ENCODE measurements at regions not wholly inside any gene's neighbourhood (a gene's known extent, or its start where the extent isn't known, plus 50 kb on each side); places are given as distances from the start of the nearest gene placed in this dataset.

DNA sequence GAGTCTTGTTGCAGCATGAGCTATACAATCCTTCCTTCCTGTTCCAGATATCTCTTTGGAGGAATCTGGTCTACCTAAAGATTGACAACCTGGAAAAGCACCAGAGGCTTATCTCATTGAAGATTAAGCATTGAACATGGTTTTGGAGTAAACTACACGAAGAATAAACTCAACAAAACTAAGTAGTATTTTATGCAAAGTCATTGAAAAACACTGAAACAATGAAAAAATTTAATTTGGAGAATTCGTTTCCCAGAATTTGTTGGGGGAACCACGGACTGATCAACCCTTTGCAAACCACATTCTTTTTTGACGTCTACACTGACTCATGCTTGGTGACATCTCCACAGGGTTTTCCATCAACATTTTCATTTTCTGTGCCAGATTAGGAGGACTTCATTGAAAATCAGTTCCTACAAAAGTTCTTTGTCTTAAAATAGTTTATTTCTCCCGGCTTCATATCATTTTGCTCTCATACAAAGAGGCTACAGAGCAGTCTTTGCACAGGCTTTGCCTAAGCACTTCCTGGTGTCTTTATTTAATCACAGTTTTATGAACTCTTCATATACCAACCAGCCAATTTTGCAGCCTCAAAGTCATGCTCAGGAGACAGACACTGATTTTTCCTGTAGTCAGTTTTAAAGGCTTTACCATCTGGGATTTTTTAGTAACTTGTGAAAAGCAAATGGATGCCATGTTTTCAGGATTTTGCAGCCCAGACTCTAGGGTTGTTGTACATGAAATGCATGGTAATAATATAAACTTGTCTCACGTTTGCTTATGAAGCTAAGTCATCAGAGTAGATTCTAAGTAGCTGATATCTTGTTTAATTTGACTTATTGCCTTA, 186.3 kb downstream of the C11orf91 start:
- no peak for TF ChIP-seq POLR2A (IDR thresholded peaks at IDR 0.05; ENCODE audit: extremely low read depth, insufficient read length)
- TF ChIP-seq, protein P1, sequence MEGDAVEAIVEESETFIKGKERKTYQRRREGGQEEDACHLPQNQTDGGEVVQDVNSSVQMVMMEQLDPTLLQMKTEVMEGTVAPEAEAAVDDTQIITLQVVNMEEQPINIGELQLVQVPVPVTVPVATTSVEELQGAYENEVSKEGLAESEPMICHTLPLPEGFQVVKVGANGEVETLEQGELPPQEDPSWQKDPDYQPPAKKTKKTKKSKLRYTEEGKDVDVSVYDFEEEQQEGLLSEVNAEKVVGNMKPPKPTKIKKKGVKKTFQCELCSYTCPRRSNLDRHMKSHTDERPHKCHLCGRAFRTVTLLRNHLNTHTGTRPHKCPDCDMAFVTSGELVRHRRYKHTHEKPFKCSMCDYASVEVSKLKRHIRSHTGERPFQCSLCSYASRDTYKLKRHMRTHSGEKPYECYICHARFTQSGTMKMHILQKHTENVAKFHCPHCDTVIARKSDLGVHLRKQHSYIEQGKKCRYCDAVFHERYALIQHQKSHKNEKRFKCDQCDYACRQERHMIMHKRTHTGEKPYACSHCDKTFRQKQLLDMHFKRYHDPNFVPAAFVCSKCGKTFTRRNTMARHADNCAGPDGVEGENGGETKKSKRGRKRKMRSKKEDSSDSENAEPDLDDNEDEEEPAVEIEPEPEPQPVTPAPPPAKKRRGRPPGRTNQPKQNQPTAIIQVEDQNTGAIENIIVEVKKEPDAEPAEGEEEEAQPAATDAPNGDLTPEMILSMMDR (IDR thresholded peaks at IDR 0.05; ENCODE audit: low read depth, low read length), result no peak
- TF ChIP-seq, protein P2, sequence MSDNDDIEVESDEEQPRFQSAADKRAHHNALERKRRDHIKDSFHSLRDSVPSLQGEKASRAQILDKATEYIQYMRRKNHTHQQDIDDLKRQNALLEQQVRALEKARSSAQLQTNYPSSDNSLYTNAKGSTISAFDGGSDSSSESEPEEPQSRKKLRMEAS (IDR thresholded peaks at IDR 0.05; ENCODE audit: low read depth, low read length), result no peak
- no peak for TF ChIP-seq MYC (IDR thresholded peaks at IDR 0.05; ENCODE audit: low read depth, low read length)
- H3K4me3 ChIP-seq (ENCODE audit: low read depth, low read length), result no peak overlapping the region
- no peak for DNase-seq (ENCODE audit: low read depth)

DNA sequence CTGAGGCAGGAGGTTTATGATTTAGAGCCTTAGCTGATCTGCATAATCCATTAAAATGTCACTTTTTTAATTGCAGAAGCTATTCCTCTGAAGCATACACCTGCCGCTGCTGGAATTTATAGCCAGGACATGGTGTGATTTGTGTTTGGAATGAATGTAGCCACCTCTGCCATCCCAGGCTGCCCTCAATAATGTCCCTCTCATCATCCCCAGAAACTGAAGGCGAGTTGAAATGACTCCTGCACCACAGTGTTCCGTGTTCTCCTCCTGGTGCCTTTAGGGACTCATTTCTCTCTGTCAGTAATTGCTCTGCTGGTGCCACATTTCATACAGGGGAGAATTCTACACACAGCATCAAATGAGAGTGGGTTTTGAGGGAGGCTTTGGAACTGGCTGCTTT, 191.0 kb downstream of the C11orf91 start:
- TF ChIP-seq POLR2A (IDR thresholded peaks at IDR 0.05; ENCODE audit: extremely low read depth, insufficient read length) (no peak), MYC (IDR thresholded peaks at IDR 0.05; ENCODE audit: low read depth, low read length) (no peak)
- TF ChIP-seq, protein P2 (IDR thresholded peaks at IDR 0.05; ENCODE audit: low read depth, low read length), result no peak
- TF ChIP-seq, protein P1 (IDR thresholded peaks at IDR 0.05; ENCODE audit: low read depth, low read length), result no peak
- no peak overlapping the region for H3K4me3 ChIP-seq (ENCODE audit: low read depth, low read length)
- no peak for DNase-seq (ENCODE audit: low read depth)

- TF ChIP-seq, protein P2 (IDR thresholded peaks at IDR 0.05; ENCODE audit: low read depth, low read length), result no peak
- TF ChIP-seq, protein P1 (IDR thresholded peaks at IDR 0.05; ENCODE audit: low read depth, low read length), result no peak
- TF ChIP-seq POLR2A (IDR thresholded peaks at IDR 0.05; ENCODE audit: extremely low read depth, insufficient read length) (no peak), MYC (IDR thresholded peaks at IDR 0.05; ENCODE audit: low read depth, low read length) (no peak)
- DNase-seq (ENCODE audit: low read depth), result peak; percentile 40
- no peak overlapping the region for H3K4me3 ChIP-seq (ENCODE audit: low read depth, low read length)
These were observed 192.7 kb downstream of the C11orf91 start for GRCh38 chr11:33507967-33508366.

DNA sequence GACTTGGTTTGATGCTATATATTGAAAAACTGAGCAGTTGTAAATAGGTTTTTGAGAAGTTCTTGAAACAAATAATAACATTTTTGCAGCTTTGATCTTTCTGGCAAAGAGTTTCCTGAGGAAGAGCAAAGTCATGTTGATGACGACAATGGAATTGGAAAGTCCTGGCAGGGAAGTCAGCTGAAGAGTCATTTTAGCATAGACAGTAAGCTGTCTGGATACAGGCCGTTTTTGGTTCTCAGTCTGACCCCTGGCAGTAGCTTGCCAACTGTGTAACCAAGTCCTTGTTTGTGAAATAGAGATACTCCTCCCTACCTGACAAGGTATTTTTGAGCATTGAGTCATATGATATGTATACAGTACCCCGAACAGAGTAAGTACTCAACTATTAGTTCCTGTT, 193.3 kb downstream of the C11orf91 start:
- no peak overlapping the region for H3K4me3 ChIP-seq (ENCODE audit: low read depth, low read length)
- DNase-seq (ENCODE audit: low read depth), result no peak
- TF ChIP-seq MYC (IDR thresholded peaks at IDR 0.05; ENCODE audit: low read depth, low read length) (no peak), POLR2A (IDR thresholded peaks at IDR 0.05; ENCODE audit: extremely low read depth, insufficient read length) (no peak)
- TF ChIP-seq, protein P2 (IDR thresholded peaks at IDR 0.05; ENCODE audit: low read depth, low read length), result no peak
- TF ChIP-seq, protein P1 (IDR thresholded peaks at IDR 0.05; ENCODE audit: low read depth, low read length), result no peak

GRCh38 chr11:33505093-33505492, 195.5 kb downstream of the C11orf91 start:
- no peak for DNase-seq (ENCODE audit: low read depth)
- TF ChIP-seq, protein P1 (IDR thresholded peaks at IDR 0.05; ENCODE audit: low read depth, low read length), result no peak
- TF ChIP-seq, protein P2 (IDR thresholded peaks at IDR 0.05; ENCODE audit: low read depth, low read length), result no peak
- TF ChIP-seq MYC (IDR thresholded peaks at IDR 0.05; ENCODE audit: low read depth, low read length), result no peak
- no peak overlapping the region for H3K4me3 ChIP-seq (ENCODE audit: low read depth, low read length)

Data from NB4 (cell line).